Medulla oblongata (tissue), 1 donor: ENCODE measurements at regions not wholly inside any gene's neighbourhood (a gene's known extent, or its start where the extent isn't known, plus 50 kb on each side); places are given as distances from the start of the nearest gene placed in this dataset.
"Not testable (repeated sequence)": the region's sequence is repeated elsewhere in the genome, so short reads cannot be mapped to it uniquely, and the experiment has no call there.

ENCODE experiments used
- DNase-seq: peaks from one replicate; pipeline ENCODE4 v3.0.0-alpha.2; 2015; ENCODE audit errors: extremely low spot score

GRCh38 chr4:189753092-189753491 lies 187.6 kb upstream of the FRG1 start:
- DNase-seq = not testable (repeated sequence)

- DNase-seq = no peak
Observed at GRCh38 chr4:189763583-189763982, 177.1 kb upstream of the FRG1 start.

GRCh38 chr4:189765301-189765700 lies 175.4 kb upstream of the FRG1 start:
- DNase-seq = no peak

- no peak for DNase-seq
Observed at GRCh38 chr4:189765736-189766135, 174.9 kb upstream of the FRG1 start.

- DNase-seq = no peak
Observed at GRCh38 chr4:189767941-189768340, 172.7 kb upstream of the FRG1 start.

GRCh38 chr4:189769131-189769530 lies 171.5 kb upstream of the FRG1 start:
- DNase-seq = no peak

- DNase-seq = no peak
Observed at GRCh38 chr4:189771696-189772361, 168.8 kb upstream of the FRG1 start.

- DNase-seq = no peak
Observed at GRCh38 chr4:189773909-189774308, 166.8 kb upstream of the FRG1 start.

GRCh38 chr4:189779281-189779980 lies 161.2 kb upstream of the FRG1 start:
- no peak for DNase-seq

- DNase-seq = no peak
Observed at GRCh38 chr4:189780391-189780790, 160.3 kb upstream of the FRG1 start.

GRCh38 chr4:189784651-189785050 lies 156.0 kb upstream of the FRG1 start:
- DNase-seq = no peak

- no peak for DNase-seq
Observed at GRCh38 chr4:189785257-189785656, 155.4 kb upstream of the FRG1 start.

- no peak for DNase-seq
Observed at GRCh38 chr4:189786447-189786846, 154.2 kb upstream of the FRG1 start.

- no peak for DNase-seq
Observed at GRCh38 chr4:189787216-189788031, 153.2 kb upstream of the FRG1 start.

- peak; percentile 83 for DNase-seq
Observed at GRCh38 chr4:189792924-189793618, 147.6 kb upstream of the FRG1 start.

- DNase-seq = no peak
Observed at GRCh38 chr4:189800545-189801088, 140.1 kb upstream of the FRG1 start.

- no peak for DNase-seq
Observed at GRCh38 chr4:189802884-189803283, 137.8 kb upstream of the FRG1 start.

- DNase-seq = no peak
Observed at GRCh38 chr4:189804894-189805293, 135.8 kb upstream of the FRG1 start.

- no peak for DNase-seq
Observed at GRCh38 chr4:189806506-189806905, 134.2 kb upstream of the FRG1 start.

GRCh38 chr4:189807031-189807430 lies 133.6 kb upstream of the FRG1 start:
- no peak for DNase-seq

GRCh38 chr4:189809241-189809735 lies 131.4 kb upstream of the FRG1 start:
- DNase-seq = no peak

- DNase-seq = no peak
Observed at GRCh38 chr4:189809839-189810238, 130.8 kb upstream of the FRG1 start.
